ENCODE measurements at regions not wholly inside any gene's neighbourhood (a gene's known extent, or its start where the extent isn't known, plus 50 kb on each side); places are given as distances from the start of the nearest gene placed in this dataset.

DNA sequence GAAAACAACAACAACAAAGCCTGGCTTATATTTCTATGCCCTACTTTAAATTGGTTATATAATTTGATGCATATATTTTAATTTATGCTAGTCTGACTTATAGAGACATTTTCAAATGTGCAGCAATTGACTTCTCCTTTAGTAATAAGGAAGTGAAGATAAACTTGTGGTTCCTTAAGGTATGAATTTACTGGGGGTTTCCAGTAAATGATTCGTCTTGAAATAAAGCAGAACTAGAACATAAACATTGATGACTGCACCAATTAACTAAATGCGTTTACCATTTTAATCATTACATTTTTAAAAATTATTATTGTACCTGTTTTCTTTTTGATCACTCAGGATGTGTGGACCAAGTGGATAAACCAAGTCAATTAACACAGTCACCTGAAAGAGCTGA, 99.6 kb upstream of the CCSER1 start:
- TF ChIP-seq, protein P1, sequence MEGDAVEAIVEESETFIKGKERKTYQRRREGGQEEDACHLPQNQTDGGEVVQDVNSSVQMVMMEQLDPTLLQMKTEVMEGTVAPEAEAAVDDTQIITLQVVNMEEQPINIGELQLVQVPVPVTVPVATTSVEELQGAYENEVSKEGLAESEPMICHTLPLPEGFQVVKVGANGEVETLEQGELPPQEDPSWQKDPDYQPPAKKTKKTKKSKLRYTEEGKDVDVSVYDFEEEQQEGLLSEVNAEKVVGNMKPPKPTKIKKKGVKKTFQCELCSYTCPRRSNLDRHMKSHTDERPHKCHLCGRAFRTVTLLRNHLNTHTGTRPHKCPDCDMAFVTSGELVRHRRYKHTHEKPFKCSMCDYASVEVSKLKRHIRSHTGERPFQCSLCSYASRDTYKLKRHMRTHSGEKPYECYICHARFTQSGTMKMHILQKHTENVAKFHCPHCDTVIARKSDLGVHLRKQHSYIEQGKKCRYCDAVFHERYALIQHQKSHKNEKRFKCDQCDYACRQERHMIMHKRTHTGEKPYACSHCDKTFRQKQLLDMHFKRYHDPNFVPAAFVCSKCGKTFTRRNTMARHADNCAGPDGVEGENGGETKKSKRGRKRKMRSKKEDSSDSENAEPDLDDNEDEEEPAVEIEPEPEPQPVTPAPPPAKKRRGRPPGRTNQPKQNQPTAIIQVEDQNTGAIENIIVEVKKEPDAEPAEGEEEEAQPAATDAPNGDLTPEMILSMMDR (IDR thresholded peaks at IDR 0.05), result no peak
- TF ChIP-seq POLR2A (IDR thresholded peaks at IDR 0.05), result no peak
